GM12864 (cell line): ENCODE measurements at regions not wholly inside any gene's neighbourhood (a gene's known extent, or its start where the extent isn't known, plus 50 kb on each side); places are given as distances from the start of the nearest gene placed in this dataset.

Experiments used
- DNase-seq: peaks from one replicate; pipeline ENCODE4 v3.0.0-alpha.2; 2011; ENCODE audit warnings: low read depth
- H3K4me3 ChIP-seq: 2 replicates; pipeline ENCODE4 v1.5.1; 2011; ENCODE audit warnings: mild to moderate bottlenecking, low read depth, low read length, control low read depth
- CTCF ChIP-seq: IDR thresholded peaks from 2 replicates; pipeline ENCODE4 v1.5.1; 2011; ENCODE audit warnings: low read depth, mild to moderate bottlenecking, moderate library complexity, low read length, control low read depth, inconsistent platforms; ENCODE audit errors: missing control alignments

- no peak for TF ChIP-seq CTCF
- H3K4me3 ChIP-seq, result no peak overlapping the region
- no peak for DNase-seq
Observed at GRCh38 chr16:72565106-72565505, 393.2 kb upstream of the PMFBP1 start.

GRCh38 chr16:72560617-72561016, 388.7 kb upstream of the PMFBP1 start:
- DNase-seq, result no peak
- TF ChIP-seq CTCF, result no peak
- no peak overlapping the region for H3K4me3 ChIP-seq

GRCh38 chr16:72558501-72558900, 386.5 kb upstream of the PMFBP1 start:
- H3K4me3 ChIP-seq, result no peak overlapping the region
- DNase-seq, result no peak
- TF ChIP-seq CTCF, result no peak

- TF ChIP-seq CTCF, result no peak
- H3K4me3 ChIP-seq, result no peak overlapping the region
- no peak for DNase-seq
Observed at GRCh38 chr16:72554935-72555334, 383.0 kb upstream of the PMFBP1 start.

- no peak overlapping the region for H3K4me3 ChIP-seq
- TF ChIP-seq CTCF, result no peak
- DNase-seq, result no peak
Observed at GRCh38 chr16:72552654-72553053, 380.7 kb upstream of the PMFBP1 start.

GRCh38 chr16:72551649-72552048, 379.7 kb upstream of the PMFBP1 start:
- H3K4me3 ChIP-seq, result no peak overlapping the region
- TF ChIP-seq CTCF, result no peak

GRCh38 chr16:72549878-72550277, 377.9 kb upstream of the PMFBP1 start:
- no peak overlapping the region for H3K4me3 ChIP-seq
- no peak for DNase-seq
- TF ChIP-seq CTCF, result no peak

More at GRCh38 chr16:72551649-72552048, 379.7 kb upstream of the PMFBP1 start:
- no peak for DNase-seq
